ENCODE measurements at regions not wholly inside any gene's neighbourhood (a gene's known extent, or its start where the extent isn't known, plus 50 kb on each side); places are given as distances from the start of the nearest gene placed in this dataset.
A peak's percentile ranks its signal among the peaks of the same experiment; 100 is the strongest.
"Not testable (repeated sequence)": the region's sequence is repeated elsewhere in the genome, so short reads cannot be mapped to it uniquely, and the experiment has no call there.

GRCh38 chr14:106301609-106302008 lies 775.2 kb downstream of the TMEM121 start:
- not testable (repeated sequence) for H3K9me3 ChIP-seq (ENCODE audit: control insufficient read depth in 4 of 4, insufficient read depth in 3 of 4, low read length in 3 of 4); H3K27me3 ChIP-seq (ENCODE audit: control insufficient read depth in 3 of 3, insufficient read depth in 3 of 3, low read length in 2 of 3); H3K4me3 ChIP-seq; DNase-seq; ATAC-seq (ENCODE audit: insufficient read depth, low FRiP score); H3K36me3 ChIP-seq (ENCODE audit: control insufficient read depth in 4 of 4, insufficient read depth in 4 of 4, low read length in 4 of 4); H3K4me1 ChIP-seq (ENCODE audit: control insufficient read depth in 5 of 5, insufficient read depth in 5 of 5, low read length in 5 of 5); H3K27ac ChIP-seq (ENCODE audit: low read depth in 1 of 2, low read length in 1 of 2); H3K9ac ChIP-seq (ENCODE audit: insufficient read depth in 1 of 2, low read length in 2 of 2)
- 67% methylated on average over 4 of the region's 4 CpGs for WGBS, 2 donors

GRCh38 chr14:106302661-106303060 lies 776.3 kb downstream of the TMEM121 start:
- H3K27me3 ChIP-seq (ENCODE audit: control insufficient read depth in 3 of 3, insufficient read depth in 3 of 3, low read length in 2 of 3): no peaks in the 10 kb centered on the region
- WGBS, 2 donors: 14 to 45% methylated on average over 4 of the region's 4 CpGs
- no peak overlapping the region for H3K27ac ChIP-seq (ENCODE audit: low read depth in 1 of 2, low read length in 1 of 2)
- H3K4me1 ChIP-seq (ENCODE audit: control insufficient read depth in 5 of 5, insufficient read depth in 5 of 5, low read length in 5 of 5): no peaks in the 10 kb centered on the region
- peaks cover 0 to 15% (median under 1%) of the 10 kb centered on the region in 4 donors for H3K9me3 ChIP-seq (ENCODE audit: control insufficient read depth in 4 of 4, insufficient read depth in 3 of 4, low read length in 3 of 4)
- H3K36me3 ChIP-seq (ENCODE audit: control insufficient read depth in 4 of 4, insufficient read depth in 4 of 4, low read length in 4 of 4): no peaks in the 10 kb centered on the region
- no peak for ATAC-seq (ENCODE audit: insufficient read depth, low FRiP score)
- TF ChIP-seq CTCF (IDR thresholded peaks at IDR 0.05; ENCODE audit: control extremely low read depth, extremely low read depth): no peak
- no peak overlapping the region for H3K9ac ChIP-seq (ENCODE audit: insufficient read depth in 1 of 2, low read length in 2 of 2)
- no peak for DNase-seq
- H3K4me3 ChIP-seq: no peak overlapping the region

- Histone ChIP-seq H3K36me3 (ENCODE audit: control insufficient read depth in 4 of 4, insufficient read depth in 4 of 4, low read length in 4 of 4) (no peaks in the 10 kb centered on the region), H3K4me3 (no peak overlapping the region), H3K9me3 (ENCODE audit: control insufficient read depth in 4 of 4, insufficient read depth in 3 of 4, low read length in 3 of 4) (peaks cover 0 to 11% (median under 1%) of the 10 kb centered on the region in 4 donors), H3K4me1 (ENCODE audit: control insufficient read depth in 5 of 5, insufficient read depth in 5 of 5, low read length in 5 of 5) (no peaks in the 10 kb centered on the region), H3K27ac (ENCODE audit: low read depth in 1 of 2, low read length in 1 of 2) (no peak overlapping the region), H3K27me3 (ENCODE audit: control insufficient read depth in 3 of 3, insufficient read depth in 3 of 3, low read length in 2 of 3) (no peaks in the 10 kb centered on the region), H3K9ac (ENCODE audit: insufficient read depth in 1 of 2, low read length in 2 of 2) (no peak overlapping the region)
- ATAC-seq (ENCODE audit: insufficient read depth, low FRiP score): no peak
- 42 to 57% methylated on average over 5 of the region's 5 CpGs for WGBS, 2 donors
- DNase-seq: no peak
- TF ChIP-seq CTCF (IDR thresholded peaks at IDR 0.05; ENCODE audit: control extremely low read depth, extremely low read depth): no peak
Measured at GRCh38 chr14:106304271-106304670, 777.9 kb downstream of the TMEM121 start.

- H3K9me3 ChIP-seq (ENCODE audit: control insufficient read depth in 4 of 4, insufficient read depth in 3 of 4, low read length in 3 of 4): peaks cover 0 to 23% (median 2%) of the 10 kb centered on the region in 4 donors
- no peaks in the 10 kb centered on the region for H3K4me1 ChIP-seq (ENCODE audit: control insufficient read depth in 5 of 5, insufficient read depth in 5 of 5, low read length in 5 of 5)
- no peak for DNase-seq
- H3K27me3 ChIP-seq (ENCODE audit: control insufficient read depth in 3 of 3, insufficient read depth in 3 of 3, low read length in 2 of 3): no peaks in the 10 kb centered on the region
- ATAC-seq (ENCODE audit: insufficient read depth, low FRiP score): peak; percentile 58
- no peak overlapping the region for H3K4me3 ChIP-seq
- TF ChIP-seq CTCF (IDR thresholded peaks at IDR 0.05; ENCODE audit: control extremely low read depth, extremely low read depth): no peak
- no peak overlapping the region for H3K27ac ChIP-seq (ENCODE audit: low read depth in 1 of 2, low read length in 1 of 2)
- WGBS, 2 donors: 44 to 49% methylated on average over 17 of the region's 17 CpGs
- no peaks in the 10 kb centered on the region for H3K36me3 ChIP-seq (ENCODE audit: control insufficient read depth in 4 of 4, insufficient read depth in 4 of 4, low read length in 4 of 4)
- H3K9ac ChIP-seq (ENCODE audit: insufficient read depth in 1 of 2, low read length in 2 of 2): no peak overlapping the region
Measured at GRCh38 chr14:106308839-106309389, 782.5 kb downstream of the TMEM121 start.
